Gastroesophageal sphincter (tissue), 4 donors: ENCODE measurements at regions not wholly inside any gene's neighbourhood (a gene's known extent, or its start where the extent isn't known, plus 50 kb on each side); places are given as distances from the start of the nearest gene placed in this dataset.

Source experiments
- ATAC-seq: fragments of 150-250 bp; one replicate; pipeline ENCODE4 v1.9.1; 2016; ENCODE audit warnings: mild to moderate bottlenecking, moderate library complexity
- H3K27ac ChIP-seq, 4 donors: fragments of 200-600 bp; sonication (generic) in 3 of 4; 1 replicate in 3 of 4; 2 replicates in 1 of 4; pipeline ENCODE4 v1.5.1; 2016 to 2019
- H3K27me3 ChIP-seq: fragments of 200-600 bp; sonication (generic); one replicate; pipeline ENCODE4 v1.5.1; 2019
- H3K36me3 ChIP-seq, 2 donors: fragments of 200-600 bp; sonication (generic); one replicate each; pipeline ENCODE4 v1.5.1; 2019; ENCODE audit warnings: control low read depth in 1 of 2
- H3K4me1 ChIP-seq, 3 donors: fragments of 200-600 bp; sonication (generic); 1 replicate in 2 of 3; 2 replicates in 1 of 3; pipeline ENCODE4 v1.5.1; 2016 to 2019; ENCODE audit warnings: control low read depth in 2 of 3
- H3K4me3 ChIP-seq, 2 donors: fragments of 200-600 bp; sonication (generic); one replicate each; pipeline ENCODE4 v1.5.1; 2019; ENCODE audit warnings: mild to moderate bottlenecking in 1 of 2, moderate library complexity in 1 of 2
- H3K9me3 ChIP-seq, 3 donors: fragments of 200-600 bp; sonication (generic); one replicate each; pipeline ENCODE4 v1.5.1; 2017 to 2019; ENCODE audit warnings: control low read depth in 2 of 3
- EP300 ChIP-seq: sonication (generic); formaldehyde crosslinking; IDR thresholded peaks from one replicate; pipeline ENCODE4 v1.6.1; 2017; ENCODE audit warnings: antibody characterized with exemption, mild to moderate bottlenecking
- POLR2A ChIP-seq, 2 donors: fragments of 450-650 bp; IDR thresholded peaks; one replicate each; pipeline ENCODE4 v1.6.1; 2017; ENCODE audit warnings: antibody characterized with exemption in 2 of 2, mild to moderate bottlenecking in 2 of 2, moderate library complexity in 1 of 2
- POLR2AphosphoS5 ChIP-seq: sonication (generic); formaldehyde crosslinking; IDR thresholded peaks from one replicate; pipeline ENCODE4 v1.6.1; 2017; ENCODE audit warnings: antibody characterized with exemption
- WGBS, 2 donors: methylation state at CpG; one replicate each; pipeline ENCODE4 v1.1.5; 2018; ENCODE audit warnings: low coverage in 1 of 2; 5-methylcytosine and 5-hydroxymethylcytosine counted together
- small RNA-seq, 4 donors: library from RNA; depleted of rRNA; stranded (forward); fragments of <200 nt; gene quantifications; one replicate each; pipeline ENCODE3, GENCODE V24; 2016
- TF ChIP-seq, protein P1 (sequence below), 4 experiments: fragments of 200-600 bp in 2 of 4; fragments of 450-650 bp in 2 of 4; sonication (generic) in 1 of 4; IDR thresholded peaks; one replicate each; pipeline ENCODE4 v1.5.1; 2017 to 2019; ENCODE audit warnings: antibody characterized with exemption in 4 of 4, mild to moderate bottlenecking in 2 of 4, moderate library complexity in 2 of 4

DNA sequence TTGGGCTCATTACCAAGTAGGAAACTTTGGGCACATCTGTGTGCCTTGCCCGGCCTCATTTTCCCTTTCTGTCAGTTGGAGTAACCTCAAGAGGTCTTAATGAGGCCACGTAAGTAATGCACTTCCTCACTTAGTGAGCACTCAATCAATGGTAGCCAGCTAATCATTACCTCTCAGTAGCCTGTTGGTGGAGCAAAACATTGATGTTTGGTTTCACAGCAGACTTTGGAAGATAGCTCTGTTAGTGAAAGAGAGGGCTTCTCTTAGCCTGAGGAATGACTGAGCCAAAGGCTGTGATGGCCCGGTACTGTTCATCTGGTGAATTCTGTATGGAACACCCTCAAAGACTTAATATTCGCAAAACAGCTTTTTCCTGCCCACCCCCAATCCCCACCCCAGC is 55.9 kb upstream of the ID4 start:
- TF ChIP-seq, protein P1, sequence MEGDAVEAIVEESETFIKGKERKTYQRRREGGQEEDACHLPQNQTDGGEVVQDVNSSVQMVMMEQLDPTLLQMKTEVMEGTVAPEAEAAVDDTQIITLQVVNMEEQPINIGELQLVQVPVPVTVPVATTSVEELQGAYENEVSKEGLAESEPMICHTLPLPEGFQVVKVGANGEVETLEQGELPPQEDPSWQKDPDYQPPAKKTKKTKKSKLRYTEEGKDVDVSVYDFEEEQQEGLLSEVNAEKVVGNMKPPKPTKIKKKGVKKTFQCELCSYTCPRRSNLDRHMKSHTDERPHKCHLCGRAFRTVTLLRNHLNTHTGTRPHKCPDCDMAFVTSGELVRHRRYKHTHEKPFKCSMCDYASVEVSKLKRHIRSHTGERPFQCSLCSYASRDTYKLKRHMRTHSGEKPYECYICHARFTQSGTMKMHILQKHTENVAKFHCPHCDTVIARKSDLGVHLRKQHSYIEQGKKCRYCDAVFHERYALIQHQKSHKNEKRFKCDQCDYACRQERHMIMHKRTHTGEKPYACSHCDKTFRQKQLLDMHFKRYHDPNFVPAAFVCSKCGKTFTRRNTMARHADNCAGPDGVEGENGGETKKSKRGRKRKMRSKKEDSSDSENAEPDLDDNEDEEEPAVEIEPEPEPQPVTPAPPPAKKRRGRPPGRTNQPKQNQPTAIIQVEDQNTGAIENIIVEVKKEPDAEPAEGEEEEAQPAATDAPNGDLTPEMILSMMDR (IDR thresholded peaks at IDR 0.05), result no peak
- TF ChIP-seq POLR2A (IDR thresholded peaks at IDR 0.05), result no peak
- TF ChIP-seq POLR2AphosphoS5, result no peak
- TF ChIP-seq EP300, result no peak
- Histone ChIP-seq H3K36me3 (no peaks in the 10 kb centered on the region), H3K27ac (no peak overlapping the region), H3K27me3 (no peaks in the 10 kb centered on the region), H3K4me1 (no peaks in the 10 kb centered on the region), H3K4me3 (no peak overlapping the region), H3K9me3 (no peaks in the 10 kb centered on the region)
- 78 to 100% methylated on average over 2 to 4 of the region's 4 CpGs for WGBS, 2 donors
- ATAC-seq, result no peak

- 93 to 100% methylated on average over 2 to 3 of the region's 3 CpGs for WGBS, 2 donors
- Histone ChIP-seq H3K9me3 (no peaks in the 10 kb centered on the region), H3K36me3 (no peaks in the 10 kb centered on the region), H3K27ac (no peak overlapping the region), H3K27me3 (no peaks in the 10 kb centered on the region), H3K4me3 (no peak overlapping the region), H3K4me1 (no peaks in the 10 kb centered on the region)
- TF ChIP-seq POLR2AphosphoS5 (no peak), POLR2A (IDR thresholded peaks at IDR 0.05) (no peak), EP300 (no peak)
- TF ChIP-seq, protein P1 (IDR thresholded peaks at IDR 0.05), result no peak
- ATAC-seq, result no peak
Observed at GRCh38 chr6:19782588-19782987, 54.6 kb upstream of the ID4 start.

Small RNA genes in the stretch of these regions (small RNA-seq; reads per million reads assigned to genes)
- gene MIR548A1, result 0 reads per million in 4 donors
- 0 to 0.27 (median 0.06) reads per million in 4 donors for gene RNA5SP205
- gene RNU6-801P, result 0 reads per million in 4 donors
